Thymus (tissue), 11 donors: ENCODE measurements at regions not wholly inside any gene's neighbourhood (a gene's known extent, or its start where the extent isn't known, plus 50 kb on each side); places are given as distances from the start of the nearest gene placed in this dataset.

Experiments used
- DNase-seq, 9 donors: peaks; one replicate each; pipeline ENCODE4 v3.0.0-alpha.2; 2013; ENCODE audit warnings: low spot score in 9 of 9, low read depth in 6 of 9, missing footprints in 1 of 9
- H3K27ac ChIP-seq, 2 donors: one replicate each; pipeline ENCODE4 v1.5.1; 2013; ENCODE audit warnings: control low read depth in 1 of 2, low read depth in 1 of 2, low read length in 1 of 2, mild to moderate bottlenecking in 1 of 2, moderate library complexity in 1 of 2
- H3K27me3 ChIP-seq, 2 donors: one replicate each; pipeline ENCODE4 v1.5.1; 2013; ENCODE audit warnings: low read length in 1 of 2; ENCODE audit not compliant: control insufficient read depth in 2 of 2, insufficient read depth in 1 of 2
- H3K36me3 ChIP-seq, 2 donors: one replicate each; pipeline ENCODE4 v1.5.1; 2013; ENCODE audit warnings: low read length in 1 of 2, mild to moderate bottlenecking in 1 of 2, moderate library complexity in 1 of 2; ENCODE audit not compliant: control insufficient read depth in 2 of 2, insufficient read depth in 2 of 2
- H3K4me1 ChIP-seq, 2 donors: one replicate each; pipeline ENCODE4 v1.5.1; 2013; ENCODE audit warnings: low read length in 2 of 2; ENCODE audit not compliant: control insufficient read depth in 2 of 2, insufficient read depth in 2 of 2
- H3K4me3 ChIP-seq, 2 donors: one replicate each; pipeline ENCODE4 v1.5.1; 2013; ENCODE audit warnings: low read length in 2 of 2, control low read depth in 1 of 2, mild to moderate bottlenecking in 1 of 2
- H3K9me3 ChIP-seq, 2 donors: one replicate each; pipeline ENCODE4 v1.5.1; 2013; ENCODE audit warnings: low read length in 1 of 2, mild to moderate bottlenecking in 1 of 2; ENCODE audit not compliant: control insufficient read depth in 2 of 2, insufficient read depth in 1 of 2
- WGBS: extraction: QIAGEN DNeasy Blood & Tissue Kit; methylation state at CpG from one replicate; pipeline ENCODE4 v1.1.7; 2013; 5-methylcytosine and 5-hydroxymethylcytosine counted together
- donor health status: healthy.

DNA sequence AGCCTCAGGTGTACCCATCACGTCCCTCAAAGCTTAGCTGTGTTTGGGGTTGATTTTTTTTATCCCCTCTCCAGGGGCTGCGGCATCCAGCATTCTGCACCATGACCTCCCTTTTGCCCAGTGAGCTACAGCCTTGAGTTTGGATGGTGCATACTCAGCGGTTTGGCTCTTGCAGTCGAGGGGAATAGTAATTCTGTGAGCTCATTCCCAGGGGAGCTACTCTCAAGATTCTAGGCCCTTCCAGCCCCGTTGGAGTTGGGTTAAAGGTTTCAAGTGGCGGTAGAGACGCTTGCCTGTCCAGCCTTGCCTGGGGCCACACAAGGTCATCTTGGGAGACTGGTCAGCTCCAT lies 102.2 kb upstream of the SPRY4 start:
- peaks cover 58 to 61% of the 10 kb centered on the region in 2 donors for H3K4me1 ChIP-seq
- no peaks in the 10 kb centered on the region for H3K27me3 ChIP-seq
- H3K4me3 ChIP-seq = no peak overlapping the region
- 90% methylated on average over 7 of the region's 7 CpGs for WGBS
- no peak for DNase-seq
- H3K27ac ChIP-seq = peak overlapping the region in 1 of 2 donors; percentile 77
- H3K9me3 ChIP-seq = peaks cover 0 to 3% of the 10 kb centered on the region in 2 donors
- no peaks in the 10 kb centered on the region for H3K36me3 ChIP-seq

GRCh38 chr5:142426129-142427014 lies 101.6 kb upstream of the SPRY4 start:
- 33% methylated on average over 17 of the region's 17 CpGs for WGBS
- no peaks in the 10 kb centered on the region for H3K27me3 ChIP-seq
- H3K4me1 ChIP-seq = peaks cover 56 to 62% of the 10 kb centered on the region in 2 donors
- peak overlapping the region in 1 of 2 donors; percentile 11 for H3K4me3 ChIP-seq
- peak overlapping the region; percentile 76 to 77 for H3K27ac ChIP-seq
- H3K36me3 ChIP-seq = no peaks in the 10 kb centered on the region
- H3K9me3 ChIP-seq = peaks cover 0 to 3% of the 10 kb centered on the region in 2 donors
- DNase-seq = peak in 5 of 9 donors; percentile 48 to 85 (median 63)

- no peaks in the 10 kb centered on the region for H3K36me3 ChIP-seq
- peak overlapping the region; percentile 15 to 77 for H3K27ac ChIP-seq
- 94% methylated on average over 7 of the region's 7 CpGs for WGBS
- H3K4me3 ChIP-seq = no peak overlapping the region
- peaks cover 61 to 66% of the 10 kb centered on the region in 2 donors for H3K4me1 ChIP-seq
- H3K27me3 ChIP-seq = no peaks in the 10 kb centered on the region
- peaks cover 0 to 3% of the 10 kb centered on the region in 2 donors for H3K9me3 ChIP-seq
- DNase-seq = no peak
These were observed 100.7 kb upstream of the SPRY4 start for GRCh38 chr5:142425286-142426065.

GRCh38 chr5:142422429-142422828 lies 97.6 kb upstream of the SPRY4 start:
- no peak overlapping the region for H3K27ac ChIP-seq
- H3K27me3 ChIP-seq = no peaks in the 10 kb centered on the region
- H3K9me3 ChIP-seq = peaks cover 0 to 5% of the 10 kb centered on the region in 2 donors
- peaks cover 58 to 61% of the 10 kb centered on the region in 2 donors for H3K4me1 ChIP-seq
- no peak overlapping the region for H3K4me3 ChIP-seq
- H3K36me3 ChIP-seq = no peaks in the 10 kb centered on the region
- no peak for DNase-seq

- Histone ChIP-seq H3K4me1 (peaks cover 52 to 55% of the 10 kb centered on the region in 2 donors), H3K27ac (no peak overlapping the region), H3K4me3 (no peak overlapping the region), H3K9me3 (peaks cover 0 to 5% of the 10 kb centered on the region in 2 donors), H3K27me3 (no peaks in the 10 kb centered on the region), H3K36me3 (no peaks in the 10 kb centered on the region)
- peak in 1 of 9 donors; percentile 68 for DNase-seq
- 20% methylated on average over 1 of the region's 1 CpG for WGBS
These were observed 97.0 kb upstream of the SPRY4 start for GRCh38 chr5:142421621-142422397.

GRCh38 chr5:142421228-142421617 lies 96.4 kb upstream of the SPRY4 start:
- Histone ChIP-seq H3K27me3 (no peaks in the 10 kb centered on the region), H3K4me3 (no peak overlapping the region), H3K27ac (no peak overlapping the region), H3K9me3 (peaks cover 0 to 5% of the 10 kb centered on the region in 2 donors), H3K36me3 (no peaks in the 10 kb centered on the region), H3K4me1 (peaks cover 46 to 49% of the 10 kb centered on the region in 2 donors)
- WGBS = 78% methylated on average over 5 of the region's 5 CpGs
- DNase-seq = no peak

DNA sequence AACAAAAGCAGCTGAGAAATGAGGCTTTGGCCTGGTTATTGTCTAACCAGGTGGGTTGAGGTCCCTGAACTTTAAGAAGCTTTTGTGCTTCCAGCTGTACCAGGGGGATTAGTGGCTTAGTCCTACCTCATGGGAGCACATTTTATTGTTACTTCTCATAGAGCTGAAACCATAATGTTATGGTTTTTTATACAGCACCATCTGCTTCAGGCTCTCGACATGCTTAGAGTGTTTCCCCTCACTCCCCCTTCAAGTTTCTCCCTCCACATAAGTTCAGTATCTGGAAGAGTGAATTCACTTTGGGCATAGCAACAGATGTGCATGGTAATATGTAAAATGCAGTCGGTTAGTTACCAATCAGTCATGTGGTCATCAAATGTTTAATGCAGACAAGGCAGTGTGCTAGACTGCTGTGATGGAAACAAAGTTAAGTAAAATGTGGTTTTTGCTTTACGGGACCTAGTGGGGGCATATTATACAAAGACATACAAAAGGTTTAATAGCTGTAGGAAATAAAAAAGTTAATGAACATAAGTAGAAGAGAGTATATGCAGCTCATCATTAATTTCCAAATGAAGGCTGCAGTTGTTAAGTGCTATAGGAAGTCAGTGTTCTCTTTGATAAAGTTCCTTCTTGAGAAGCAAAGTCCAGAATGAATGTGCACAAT lies 95.9 kb upstream of the SPRY4 start:
- no peaks in the 10 kb centered on the region for H3K36me3 ChIP-seq
- H3K4me3 ChIP-seq = no peak overlapping the region
- no peaks in the 10 kb centered on the region for H3K27me3 ChIP-seq
- H3K4me1 ChIP-seq = peaks cover 41 to 44% of the 10 kb centered on the region in 2 donors
- H3K27ac ChIP-seq = peak overlapping the region in 1 of 2 donors; percentile 12
- H3K9me3 ChIP-seq = peaks cover 0 to 5% of the 10 kb centered on the region in 2 donors
- no peak for DNase-seq
- 19% methylated on average over 3 of the region's 3 CpGs for WGBS

DNA sequence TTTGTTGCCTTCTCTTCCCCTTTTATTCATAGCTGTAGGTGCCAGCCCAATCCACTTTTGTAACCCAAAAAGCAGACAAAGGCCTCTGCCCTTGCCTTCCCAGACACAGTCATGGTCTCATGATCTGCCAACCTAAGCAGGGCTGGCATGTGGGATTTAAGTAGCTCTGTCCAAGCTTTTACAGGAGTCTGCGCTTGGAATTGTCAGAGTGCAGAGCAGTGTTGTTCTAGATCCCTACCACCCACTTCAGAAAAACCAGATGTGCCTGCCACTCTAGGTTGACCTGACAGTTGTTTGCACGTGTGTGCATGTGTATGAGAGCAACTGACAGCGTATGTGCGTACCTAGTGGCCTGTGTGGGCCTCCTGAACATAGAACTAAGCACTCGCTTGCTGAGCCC lies 87.8 kb upstream of the SPRY4 start:
- H3K4me3 ChIP-seq = no peak overlapping the region
- H3K36me3 ChIP-seq = no peaks in the 10 kb centered on the region
- peaks cover 0 to 2% of the 10 kb centered on the region in 2 donors for H3K27me3 ChIP-seq
- no peak for DNase-seq
- H3K27ac ChIP-seq = no peak overlapping the region
- 96% methylated on average over 5 of the region's 5 CpGs for WGBS
- H3K4me1 ChIP-seq = no peaks in the 10 kb centered on the region
- H3K9me3 ChIP-seq = no peaks in the 10 kb centered on the region
